ENCODE measurements at regions not wholly inside any gene's neighbourhood (a gene's known extent, or its start where the extent isn't known, plus 50 kb on each side); places are given as distances from the start of the nearest gene placed in this dataset.

DNA sequence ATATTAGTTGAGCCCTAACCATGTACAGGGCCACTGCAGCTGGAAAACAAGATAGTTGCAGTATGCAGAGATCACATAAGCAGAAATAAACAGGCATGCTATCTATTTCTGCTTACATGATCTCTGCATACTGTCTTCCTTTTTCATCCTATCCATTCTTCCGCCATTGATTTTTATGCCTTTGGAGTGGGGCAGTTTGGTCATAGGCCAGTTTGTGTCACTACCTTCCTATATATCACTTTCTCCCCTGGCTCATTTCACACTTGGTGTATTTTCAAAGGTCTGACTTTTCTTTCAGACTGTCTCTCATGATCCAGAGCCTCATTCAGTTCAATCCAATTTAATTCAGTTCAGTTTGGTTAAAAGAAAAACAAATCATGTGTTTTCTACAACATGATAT lies 829.6 kb downstream of the KCNA4 start:
- TF ChIP-seq CTCF (IDR thresholded peaks at IDR 0.05 in 4 of 5, conservative IDR thresholded peaks at IDR 0.05 in 1 of 5) (no peak), POLR2A (IDR thresholded peaks at IDR 0.05) (no peak)
